ENCODE measurements at regions not wholly inside any gene's neighbourhood (a gene's known extent, or its start where the extent isn't known, plus 50 kb on each side); places are given as distances from the start of the nearest gene placed in this dataset.
A peak's percentile ranks its signal among the peaks of the same experiment; 100 is the strongest.

- no peak overlapping the region for H3K4me3 ChIP-seq (ENCODE audit: low read depth, low read length)
- peak; percentile 84 for DNase-seq (ENCODE audit: low read depth)
- TF ChIP-seq, protein P1, sequence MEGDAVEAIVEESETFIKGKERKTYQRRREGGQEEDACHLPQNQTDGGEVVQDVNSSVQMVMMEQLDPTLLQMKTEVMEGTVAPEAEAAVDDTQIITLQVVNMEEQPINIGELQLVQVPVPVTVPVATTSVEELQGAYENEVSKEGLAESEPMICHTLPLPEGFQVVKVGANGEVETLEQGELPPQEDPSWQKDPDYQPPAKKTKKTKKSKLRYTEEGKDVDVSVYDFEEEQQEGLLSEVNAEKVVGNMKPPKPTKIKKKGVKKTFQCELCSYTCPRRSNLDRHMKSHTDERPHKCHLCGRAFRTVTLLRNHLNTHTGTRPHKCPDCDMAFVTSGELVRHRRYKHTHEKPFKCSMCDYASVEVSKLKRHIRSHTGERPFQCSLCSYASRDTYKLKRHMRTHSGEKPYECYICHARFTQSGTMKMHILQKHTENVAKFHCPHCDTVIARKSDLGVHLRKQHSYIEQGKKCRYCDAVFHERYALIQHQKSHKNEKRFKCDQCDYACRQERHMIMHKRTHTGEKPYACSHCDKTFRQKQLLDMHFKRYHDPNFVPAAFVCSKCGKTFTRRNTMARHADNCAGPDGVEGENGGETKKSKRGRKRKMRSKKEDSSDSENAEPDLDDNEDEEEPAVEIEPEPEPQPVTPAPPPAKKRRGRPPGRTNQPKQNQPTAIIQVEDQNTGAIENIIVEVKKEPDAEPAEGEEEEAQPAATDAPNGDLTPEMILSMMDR (conservative IDR thresholded peaks at IDR 0.05; ENCODE audit: low read depth, low read length) = no peak
Measured at GRCh38 chr5:33311893-33312292, 128.9 kb upstream of the TARS1 start.

DNA sequence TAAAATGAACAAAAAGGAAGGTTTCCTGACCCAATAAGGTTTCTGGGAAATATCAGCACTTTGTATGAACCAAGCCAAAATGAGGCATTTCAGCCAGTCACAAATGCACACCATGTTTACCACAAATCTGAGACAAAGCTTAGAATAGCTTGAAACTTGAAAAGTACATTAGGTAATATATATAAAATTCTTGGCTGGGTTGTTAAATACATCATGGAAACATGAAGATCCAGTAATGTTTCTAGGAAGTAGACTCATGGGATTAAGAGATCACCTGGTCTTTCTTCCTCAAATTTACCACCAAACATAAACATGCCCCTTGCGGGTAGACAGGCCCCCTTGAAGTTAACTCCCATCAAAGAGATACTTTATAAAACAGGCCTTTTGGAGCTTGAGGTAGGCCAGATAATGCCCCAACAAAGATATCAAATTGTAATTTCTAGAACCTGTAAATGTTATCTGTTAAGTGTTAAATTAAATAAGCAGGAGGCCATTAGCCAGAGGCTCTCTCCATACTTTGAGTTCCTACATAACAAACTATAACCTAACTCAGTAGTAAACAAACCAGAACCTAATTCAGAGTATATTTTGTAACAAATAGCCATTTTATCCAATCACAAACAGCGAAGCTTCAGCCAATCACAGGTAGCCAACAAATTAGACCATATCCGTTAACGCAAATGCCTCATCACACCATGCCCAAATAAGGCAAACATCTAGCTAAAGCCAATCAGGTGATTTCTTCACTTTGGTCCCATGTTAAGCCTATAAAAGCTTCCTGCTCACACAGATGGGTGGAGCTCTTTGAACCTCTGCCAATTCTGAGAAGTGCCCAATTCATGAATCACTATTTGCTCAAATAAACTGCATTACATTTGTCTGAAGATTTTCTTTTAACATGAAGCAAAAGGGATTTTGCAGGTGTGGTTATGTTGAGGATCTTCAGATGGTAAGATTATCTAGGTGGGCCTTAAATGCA lies 127.9 kb upstream of the TARS1 start:
- no peak overlapping the region for H3K4me3 ChIP-seq (ENCODE audit: low read depth, low read length)
- TF ChIP-seq, protein P1 (conservative IDR thresholded peaks at IDR 0.05; ENCODE audit: low read depth, low read length) = no peak
- peak; percentile 87 for DNase-seq (ENCODE audit: low read depth)

GRCh38 chr5:33315189-33315588 lies 125.6 kb upstream of the TARS1 start:
- no peak for DNase-seq (ENCODE audit: low read depth)
- H3K4me3 ChIP-seq (ENCODE audit: low read depth, low read length) = no peak overlapping the region
- TF ChIP-seq, protein P1 (conservative IDR thresholded peaks at IDR 0.05; ENCODE audit: low read depth, low read length) = no peak

DNA sequence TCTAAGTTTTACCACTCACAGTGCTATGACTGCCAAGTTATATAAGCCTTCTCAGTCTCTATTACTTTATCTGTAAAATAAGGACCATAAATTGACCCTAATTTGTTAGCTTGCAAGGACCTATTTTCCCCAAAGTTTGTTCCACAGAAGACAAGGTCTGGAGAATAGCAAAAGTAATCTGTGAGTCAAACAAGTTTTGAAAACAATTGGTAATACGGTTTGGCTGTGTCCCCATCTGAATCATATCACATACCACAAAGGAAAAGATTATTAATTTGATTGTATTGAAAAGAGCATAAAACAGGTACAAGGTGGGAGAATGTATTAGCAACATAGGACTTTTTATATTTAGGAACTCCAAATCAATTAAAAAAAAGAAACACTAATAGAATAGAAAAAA lies 124.0 kb upstream of the TARS1 start:
- DNase-seq (ENCODE audit: low read depth) = no peak
- H3K4me3 ChIP-seq (ENCODE audit: low read depth, low read length) = no peak overlapping the region
- TF ChIP-seq, protein P1 (conservative IDR thresholded peaks at IDR 0.05; ENCODE audit: low read depth, low read length) = no peak

- DNase-seq (ENCODE audit: low read depth) = peak; percentile 58
- TF ChIP-seq, protein P1 (conservative IDR thresholded peaks at IDR 0.05; ENCODE audit: low read depth, low read length) = no peak
- H3K4me3 ChIP-seq (ENCODE audit: low read depth, low read length) = no peak overlapping the region
Measured at GRCh38 chr5:33317271-33317670, 123.5 kb upstream of the TARS1 start.

- no peak overlapping the region for H3K4me3 ChIP-seq (ENCODE audit: low read depth, low read length)
- TF ChIP-seq, protein P1 (conservative IDR thresholded peaks at IDR 0.05; ENCODE audit: low read depth, low read length) = no peak
- DNase-seq (ENCODE audit: low read depth) = no peak
Measured at GRCh38 chr5:33319151-33319550, 121.6 kb upstream of the TARS1 start.

DNA sequence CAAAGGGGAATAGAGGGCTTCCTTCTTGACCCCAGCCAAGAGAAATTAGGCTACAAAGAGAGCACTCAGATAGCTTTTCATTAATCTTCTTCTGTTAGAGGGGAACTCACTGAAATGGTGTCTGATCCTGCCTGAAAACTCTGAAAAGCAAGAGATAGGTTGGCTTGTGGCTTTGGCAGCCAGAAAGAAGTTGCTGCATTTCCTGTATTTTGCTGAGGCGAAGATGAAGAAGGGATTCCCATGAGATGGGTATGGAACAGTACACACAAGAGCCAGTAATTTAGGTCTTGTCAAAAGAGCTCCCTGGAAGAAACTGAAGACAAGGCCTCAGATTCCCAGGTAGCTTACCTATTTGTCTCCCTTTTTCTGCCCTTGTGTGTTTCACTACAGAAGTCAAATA lies 120.9 kb upstream of the TARS1 start:
- TF ChIP-seq, protein P1 (conservative IDR thresholded peaks at IDR 0.05; ENCODE audit: low read depth, low read length) = no peak

More for the DNA sequence above, 120.9 kb upstream of the TARS1 start:
- peak; percentile 39 for DNase-seq (ENCODE audit: low read depth)
- no peak overlapping the region for H3K4me3 ChIP-seq (ENCODE audit: low read depth, low read length)

All from choroid plexus epithelial cell (primary cell).